ENCODE measurements at regions not wholly inside any gene's neighbourhood (a gene's known extent, or its start where the extent isn't known, plus 50 kb on each side); places are given as distances from the start of the nearest gene placed in this dataset.

- H3K4me3 Mint-ChIP-seq, result no peak overlapping the region
- H3K27me3 Mint-ChIP-seq (ENCODE audit: low read depth), result no peaks in the 10 kb centered on the region
- no peaks in the 10 kb centered on the region for H3K4me1 Mint-ChIP-seq
- no peaks in the 10 kb centered on the region for H3K9me3 Mint-ChIP-seq
- no peak for TF ChIP-seq CTCF (IDR thresholded peaks at IDR 0.05; ENCODE audit: unreplicated experiment in 3 of 3)
- no peak overlapping the region for H3K27ac Mint-ChIP-seq
- H3K36me3 Mint-ChIP-seq (ENCODE audit: low read depth), result no peaks in the 10 kb centered on the region
Observed at GRCh38 chr18:53649621-53650020, 574.8 kb downstream of the MBD2 start.

- Mint-ChIP-seq H3K4me1 (no peaks in the 10 kb centered on the region), H3K4me3 (no peak overlapping the region), H3K27ac (no peak overlapping the region), H3K9me3 (peaks cover 15% of the 10 kb centered on the region), H3K36me3 (ENCODE audit: low read depth) (no peaks in the 10 kb centered on the region), H3K27me3 (ENCODE audit: low read depth) (no peaks in the 10 kb centered on the region)
- TF ChIP-seq CTCF (IDR thresholded peaks at IDR 0.05; ENCODE audit: unreplicated experiment in 3 of 3), result no peak
Observed at GRCh38 chr18:53644799-53645471, 579.5 kb downstream of the MBD2 start.

GRCh38 chr18:53639687-53640086 is 584.8 kb downstream of the MBD2 start:
- TF ChIP-seq CTCF (IDR thresholded peaks at IDR 0.05; ENCODE audit: unreplicated experiment in 3 of 3), result no peak
- Mint-ChIP-seq H3K4me3 (no peak overlapping the region), H3K9me3 (peaks cover 15% of the 10 kb centered on the region), H3K36me3 (ENCODE audit: low read depth) (no peaks in the 10 kb centered on the region), H3K27ac (no peak overlapping the region), H3K27me3 (ENCODE audit: low read depth) (no peaks in the 10 kb centered on the region), H3K4me1 (no peaks in the 10 kb centered on the region)

GRCh38 chr18:53629337-53629736 is 595.1 kb downstream of the MBD2 start:
- Mint-ChIP-seq H3K4me1 (no peaks in the 10 kb centered on the region), H3K9me3 (peaks cover 16% of the 10 kb centered on the region), H3K36me3 (ENCODE audit: low read depth) (no peaks in the 10 kb centered on the region), H3K27ac (no peak overlapping the region), H3K4me3 (no peak overlapping the region), H3K27me3 (ENCODE audit: low read depth) (no peaks in the 10 kb centered on the region)
- no peak for TF ChIP-seq CTCF (IDR thresholded peaks at IDR 0.05; ENCODE audit: unreplicated experiment in 3 of 3)

GRCh38 chr18:53625997-53626599 is 598.4 kb downstream of the MBD2 start:
- peaks cover 2% of the 10 kb centered on the region for H3K9me3 Mint-ChIP-seq
- TF ChIP-seq CTCF (IDR thresholded peaks at IDR 0.05; ENCODE audit: unreplicated experiment in 3 of 3), result no peak
- no peaks in the 10 kb centered on the region for H3K27me3 Mint-ChIP-seq (ENCODE audit: low read depth)
- no peak overlapping the region for H3K4me3 Mint-ChIP-seq
- H3K36me3 Mint-ChIP-seq (ENCODE audit: low read depth), result no peaks in the 10 kb centered on the region
- H3K4me1 Mint-ChIP-seq, result no peaks in the 10 kb centered on the region
- no peak overlapping the region for H3K27ac Mint-ChIP-seq

- Mint-ChIP-seq H3K36me3 (ENCODE audit: low read depth) (no peaks in the 10 kb centered on the region), H3K27ac (no peak overlapping the region), H3K27me3 (ENCODE audit: low read depth) (no peaks in the 10 kb centered on the region), H3K9me3 (no peaks in the 10 kb centered on the region), H3K4me1 (no peaks in the 10 kb centered on the region), H3K4me3 (no peak overlapping the region)
- TF ChIP-seq CTCF (IDR thresholded peaks at IDR 0.05; ENCODE audit: unreplicated experiment in 3 of 3), result no peak
Observed at GRCh38 chr18:53610957-53611356, 613.5 kb downstream of the MBD2 start.
